ELR (cell line): ENCODE measurements at regions not wholly inside any gene's neighbourhood (a gene's known extent, or its start where the extent isn't known, plus 50 kb on each side); places are given as distances from the start of the nearest gene placed in this dataset.

Source experiments
- DNase-seq: peaks from one replicate; pipeline ENCODE4 v3.0.0-alpha.2; 2015; ENCODE audit warnings: low read depth

GRCh38 chr15:95327183-95327525 lies 1003.3 kb upstream of the NR2F2 start:
- DNase-seq: no peak

- no peak for DNase-seq
Observed at GRCh38 chr15:95327661-95328060, 1002.8 kb upstream of the NR2F2 start.

DNA sequence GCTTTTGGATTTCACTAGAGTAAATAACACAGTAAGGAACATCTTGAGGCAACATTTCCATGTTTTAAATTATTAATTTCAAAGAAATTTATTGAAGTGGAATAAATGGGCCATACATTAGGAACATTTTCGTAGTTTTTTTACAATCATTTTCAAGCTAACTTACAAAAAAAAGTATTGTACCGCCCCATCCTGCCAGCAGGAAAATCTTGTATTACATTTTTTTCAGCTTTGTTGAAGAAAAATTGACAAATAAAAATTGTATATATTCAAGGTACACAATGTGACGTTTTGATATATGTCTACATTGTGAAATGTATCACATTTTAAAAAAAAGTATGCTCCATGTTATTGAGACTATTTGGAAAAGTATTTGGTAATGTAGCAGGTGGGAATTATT lies 1001.9 kb upstream of the NR2F2 start:
- no peak for DNase-seq

DNA sequence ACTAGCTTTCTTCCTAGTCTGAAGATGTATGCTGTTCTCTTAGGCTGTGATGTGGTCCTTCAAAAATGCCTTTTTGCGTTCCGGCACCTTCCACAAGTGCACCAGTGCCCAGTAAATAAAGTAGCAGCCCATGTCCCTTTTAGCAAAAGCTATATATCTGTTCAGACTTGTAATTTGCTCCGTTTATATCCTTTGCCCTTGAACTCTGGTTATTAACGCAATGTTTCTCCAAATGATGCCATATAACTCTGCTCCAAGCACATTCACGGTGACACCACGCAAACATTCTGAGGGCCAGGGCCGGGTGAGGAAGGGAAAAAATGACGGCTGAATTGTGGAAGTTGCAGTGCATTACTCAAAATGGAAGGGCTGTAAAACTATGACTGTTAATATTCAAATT lies 1001.1 kb upstream of the NR2F2 start:
- no peak for DNase-seq

DNA sequence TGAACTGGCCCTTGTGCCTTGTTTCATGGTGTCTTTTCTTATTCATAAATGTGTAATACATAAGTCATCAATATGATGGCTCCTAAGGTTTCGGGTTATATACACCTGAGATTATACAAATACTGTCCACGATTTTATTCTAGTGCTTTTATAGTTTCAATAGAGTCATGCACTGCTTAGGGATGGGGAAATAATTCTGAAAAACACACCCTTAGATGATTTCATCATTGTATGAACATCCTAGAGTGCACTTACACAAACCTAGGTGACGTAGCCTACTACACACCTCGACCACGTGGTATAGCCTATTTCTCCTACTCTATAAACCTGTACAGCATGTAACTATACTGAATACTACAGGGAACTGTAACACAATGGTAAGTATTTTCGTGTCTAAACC lies 988.8 kb upstream of the NR2F2 start:
- DNase-seq: no peak

DNA sequence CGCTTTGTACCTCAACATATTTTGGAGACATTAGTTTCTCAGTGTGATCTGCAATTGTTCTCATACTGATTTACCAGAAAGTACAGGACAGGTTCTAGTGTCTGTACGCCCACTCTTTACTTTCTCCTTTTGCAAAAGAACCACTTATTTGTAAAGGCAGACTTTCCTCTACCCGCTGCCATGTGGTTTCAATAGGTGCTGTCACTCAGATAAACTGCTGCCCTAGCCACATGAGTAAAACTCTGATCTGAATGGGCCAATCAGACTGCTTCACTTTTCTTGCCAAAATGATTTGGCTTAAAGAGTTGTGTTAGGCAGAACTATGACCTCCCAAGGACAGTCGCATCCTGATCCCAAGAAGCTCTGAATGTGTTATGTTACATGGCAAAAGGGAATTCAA lies 984.6 kb upstream of the NR2F2 start:
- no peak for DNase-seq

DNA sequence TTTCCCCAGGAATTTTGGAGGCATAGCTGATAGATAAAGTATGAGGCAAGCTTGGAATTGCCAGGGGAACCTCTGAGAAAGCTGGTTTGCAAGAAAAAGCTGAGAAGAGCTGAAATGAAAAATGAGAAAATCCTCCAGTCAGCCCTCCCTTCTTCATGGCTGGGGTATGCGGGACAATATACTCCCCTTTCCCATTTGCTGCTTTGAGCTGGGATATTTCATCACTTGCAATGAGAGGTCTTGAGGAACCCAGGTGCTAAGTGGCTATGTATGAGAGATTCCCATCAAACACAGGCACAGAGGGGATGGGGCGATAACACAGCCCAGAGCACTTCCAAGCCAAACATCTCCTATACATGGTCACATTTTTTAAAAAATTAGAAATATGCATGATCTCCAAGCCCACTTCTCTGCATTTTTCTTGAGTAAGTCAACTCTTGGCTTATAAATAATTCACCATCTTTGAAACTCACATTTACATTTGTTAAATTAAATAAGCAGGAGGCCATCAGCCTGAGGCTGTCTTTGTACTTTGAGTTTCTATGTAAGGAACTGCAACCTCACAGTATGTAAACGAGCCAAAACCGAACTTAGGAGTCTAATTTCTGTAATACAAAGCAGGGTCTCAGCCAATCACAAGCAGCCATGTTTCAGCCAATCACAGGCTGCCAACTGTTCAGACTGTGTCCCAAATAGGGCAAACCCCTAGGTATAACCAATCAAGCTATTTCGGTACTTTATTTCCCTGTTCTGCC lies 983.6 kb upstream of the NR2F2 start:
- DNase-seq: no peak

DNA sequence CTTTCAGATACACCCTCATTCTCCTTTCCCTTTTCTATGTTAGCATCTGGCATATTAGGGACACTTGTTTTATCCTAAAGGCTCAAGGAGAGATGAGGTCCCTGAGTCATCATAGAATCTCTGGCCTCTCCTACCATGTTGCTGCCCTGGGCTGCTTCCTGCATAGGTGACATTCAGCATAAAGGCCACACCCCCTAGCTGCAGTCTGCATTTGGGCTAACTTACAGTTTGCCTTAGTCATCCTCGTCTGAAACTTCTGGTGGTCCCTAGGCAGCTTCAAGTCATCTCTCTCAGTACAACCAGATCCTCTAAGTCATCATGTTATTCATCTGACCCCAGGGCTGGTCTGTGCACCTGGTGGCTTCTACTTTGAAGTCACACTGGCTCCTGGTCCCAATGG lies 982.7 kb upstream of the NR2F2 start:
- no peak for DNase-seq

DNA sequence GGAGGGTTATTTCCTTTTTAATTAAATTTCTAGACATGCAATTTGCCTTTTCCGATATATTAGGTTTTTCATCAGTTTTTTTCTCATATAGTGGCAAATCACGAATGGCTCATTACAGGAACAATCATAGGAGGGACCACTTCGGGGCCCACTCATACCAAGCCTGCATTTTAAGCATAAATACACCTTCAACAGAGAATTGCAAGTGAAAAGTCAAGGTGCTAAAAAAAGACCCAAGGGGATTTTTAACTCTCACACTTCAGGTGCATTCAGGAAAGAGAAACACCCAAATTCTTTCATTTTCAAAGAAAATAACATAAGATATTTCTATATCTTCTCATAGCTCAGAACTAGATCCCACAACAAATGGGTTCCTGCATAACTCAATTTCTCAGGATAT lies 979.6 kb upstream of the NR2F2 start:
- no peak for DNase-seq

- no peak for DNase-seq
Observed at GRCh38 chr15:95352631-95353187, 977.8 kb upstream of the NR2F2 start.

DNA sequence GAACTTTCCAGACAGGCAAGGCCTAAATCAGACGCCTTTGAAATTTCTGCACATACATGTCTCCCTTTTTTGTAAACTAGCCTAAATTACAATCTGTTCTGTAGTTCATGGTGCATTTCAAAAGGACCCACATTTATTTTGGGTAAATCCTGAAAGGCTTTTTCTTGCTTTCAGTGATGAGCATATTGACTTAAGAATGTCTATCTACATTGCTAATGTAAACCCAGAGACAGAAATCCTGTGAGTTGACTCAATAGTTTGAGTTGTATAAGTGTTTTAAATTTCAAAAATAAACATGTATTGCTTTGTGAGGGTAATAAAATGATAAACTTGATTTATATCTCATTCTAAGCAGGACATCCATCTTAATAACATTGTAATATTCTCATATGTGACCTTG lies 977.0 kb upstream of the NR2F2 start:
- DNase-seq: no peak

GRCh38 chr15:95359966-95360365 lies 970.5 kb upstream of the NR2F2 start:
- DNase-seq: no peak

GRCh38 chr15:95362306-95362705 lies 968.2 kb upstream of the NR2F2 start:
- DNase-seq: no peak

- no peak for DNase-seq
Observed at GRCh38 chr15:95363646-95364045, 966.9 kb upstream of the NR2F2 start.

GRCh38 chr15:95365511-95366107 lies 964.9 kb upstream of the NR2F2 start:
- DNase-seq: no peak

DNA sequence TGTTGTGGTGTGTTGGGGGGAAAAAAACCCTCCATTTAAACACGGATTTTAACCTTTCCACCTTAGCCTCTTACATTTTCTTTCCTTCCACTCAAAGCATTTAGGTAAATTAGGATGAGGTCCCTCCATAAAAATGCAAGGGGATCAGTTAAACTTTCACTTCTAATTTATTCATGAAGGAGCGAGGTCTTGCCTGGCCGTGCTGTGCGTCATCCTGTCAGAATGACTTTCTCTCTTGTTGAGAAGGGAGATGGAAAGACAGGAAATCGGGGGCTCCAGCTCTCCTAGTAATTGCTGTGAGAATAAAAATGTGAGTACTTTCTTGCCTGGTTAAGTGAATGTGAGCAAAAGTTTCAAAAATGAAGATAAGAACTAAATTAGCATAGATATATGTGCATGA lies 962.3 kb upstream of the NR2F2 start:
- no peak for DNase-seq

- DNase-seq: no peak
Observed at GRCh38 chr15:95368755-95369601, 961.5 kb upstream of the NR2F2 start.

GRCh38 chr15:95370291-95370690 lies 960.2 kb upstream of the NR2F2 start:
- DNase-seq: no peak

GRCh38 chr15:95371664-95372063 lies 958.8 kb upstream of the NR2F2 start:
- DNase-seq: peak; percentile 21

GRCh38 chr15:95375281-95375680 lies 955.2 kb upstream of the NR2F2 start:
- no peak for DNase-seq

GRCh38 chr15:95377258-95377852 lies 953.1 kb upstream of the NR2F2 start:
- DNase-seq: no peak
